ENCODE measurements at regions not wholly inside any gene's neighbourhood (a gene's known extent, or its start where the extent isn't known, plus 50 kb on each side); places are given as distances from the start of the nearest gene placed in this dataset.

DNA sequence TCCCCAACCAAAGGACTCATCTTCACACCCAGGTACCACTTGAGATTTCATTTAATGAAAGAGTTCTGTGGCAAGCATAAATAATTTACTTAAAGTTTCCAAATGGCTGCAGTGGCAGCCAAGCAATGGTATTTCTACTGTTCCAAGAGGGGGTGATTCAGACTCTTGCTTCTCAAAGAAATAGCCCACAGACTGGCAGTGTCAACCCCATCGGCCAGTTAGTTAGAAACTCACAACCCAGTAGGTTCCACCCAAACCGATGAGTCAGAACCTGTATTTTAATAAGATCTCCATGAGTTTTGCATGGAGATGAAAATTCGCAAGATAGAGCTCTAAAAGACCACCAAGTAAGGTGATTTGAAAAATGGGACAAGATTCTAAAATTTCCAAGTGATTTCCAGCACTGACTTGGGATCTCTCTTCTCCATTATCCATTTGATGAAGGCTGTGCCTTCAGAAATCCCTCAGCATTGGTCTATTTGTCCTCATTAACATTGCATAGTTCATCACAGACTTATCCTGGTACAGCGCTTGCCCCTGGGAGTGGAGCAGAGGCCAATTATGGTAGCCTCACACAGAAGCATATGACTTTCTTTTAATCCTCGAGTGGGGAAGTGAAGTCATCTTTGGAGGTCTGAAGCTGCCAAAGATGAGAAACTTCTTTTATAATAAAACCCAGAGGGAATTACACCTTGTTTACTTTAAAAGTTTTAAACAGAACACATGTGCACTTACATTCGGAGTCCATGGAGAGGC is 361.4 kb upstream of the ID2 start:
- TF ChIP-seq, protein P1, sequence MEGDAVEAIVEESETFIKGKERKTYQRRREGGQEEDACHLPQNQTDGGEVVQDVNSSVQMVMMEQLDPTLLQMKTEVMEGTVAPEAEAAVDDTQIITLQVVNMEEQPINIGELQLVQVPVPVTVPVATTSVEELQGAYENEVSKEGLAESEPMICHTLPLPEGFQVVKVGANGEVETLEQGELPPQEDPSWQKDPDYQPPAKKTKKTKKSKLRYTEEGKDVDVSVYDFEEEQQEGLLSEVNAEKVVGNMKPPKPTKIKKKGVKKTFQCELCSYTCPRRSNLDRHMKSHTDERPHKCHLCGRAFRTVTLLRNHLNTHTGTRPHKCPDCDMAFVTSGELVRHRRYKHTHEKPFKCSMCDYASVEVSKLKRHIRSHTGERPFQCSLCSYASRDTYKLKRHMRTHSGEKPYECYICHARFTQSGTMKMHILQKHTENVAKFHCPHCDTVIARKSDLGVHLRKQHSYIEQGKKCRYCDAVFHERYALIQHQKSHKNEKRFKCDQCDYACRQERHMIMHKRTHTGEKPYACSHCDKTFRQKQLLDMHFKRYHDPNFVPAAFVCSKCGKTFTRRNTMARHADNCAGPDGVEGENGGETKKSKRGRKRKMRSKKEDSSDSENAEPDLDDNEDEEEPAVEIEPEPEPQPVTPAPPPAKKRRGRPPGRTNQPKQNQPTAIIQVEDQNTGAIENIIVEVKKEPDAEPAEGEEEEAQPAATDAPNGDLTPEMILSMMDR (IDR thresholded peaks at IDR 0.05; ENCODE audit: low read length): no peak
- TF ChIP-seq EZH2 (optimal IDR thresholded peaks at IDR 0.05; ENCODE audit: low read depth, low read length) (no peak), EZH2phosphoT487 (IDR thresholded peaks at IDR 0.05; ENCODE audit: low read length) (no peak)
- Histone ChIP-seq H3K4me2 (ENCODE audit: low read depth, low read length) (no peak overlapping the region), H3K27me3 (replicated peaks; ENCODE audit: insufficient read depth, low read length) (no peaks in the 10 kb centered on the region), H4K20me1 (ENCODE audit: insufficient read depth, low read length) (no peaks in the 10 kb centered on the region), H3K79me2 (ENCODE audit: low read length) (no peaks in the 10 kb centered on the region), H3K4me3 (ENCODE audit: low read length) (no peak overlapping the region), H3K36me3 (replicated peaks; ENCODE audit: insufficient read depth, low read length) (no peaks in the 10 kb centered on the region), H3K9ac (ENCODE audit: low read length) (no peak overlapping the region), H3K27ac (ENCODE audit: low read length) (no peak overlapping the region), H3K4me1 (ENCODE audit: low read length) (no peaks in the 10 kb centered on the region), H3K9me2 (replicated peaks; ENCODE audit: insufficient read depth, low read length) (no peaks in the 10 kb centered on the region), H3F3A (ENCODE audit: insufficient read depth, low read length) (no peaks in the 10 kb centered on the region), H2AFZ (ENCODE audit: low read length) (no peak overlapping the region), H3K9me3 (replicated peaks; ENCODE audit: insufficient read depth, low read length) (no peaks in the 10 kb centered on the region; the same call in 1 of the 2 replicates)
- no peak for DNase-seq

DNA sequence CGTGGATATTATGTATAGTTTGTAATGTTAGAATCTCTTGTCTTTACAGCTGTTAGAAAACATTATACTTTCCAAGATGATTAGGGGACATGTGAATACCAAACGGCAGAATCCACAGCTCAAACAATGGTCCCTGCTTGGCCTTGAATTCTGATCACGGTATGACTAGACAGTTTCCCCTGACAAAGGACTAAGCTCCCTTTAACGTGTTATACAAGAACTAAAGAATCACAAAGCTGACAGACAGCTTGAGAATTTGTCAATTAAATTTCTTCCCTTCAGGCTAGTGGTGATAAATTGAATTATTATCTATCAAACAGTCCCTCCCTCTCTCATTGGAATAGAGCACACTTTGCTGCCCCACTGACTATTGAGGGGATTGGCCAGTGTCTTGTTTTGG is 359.2 kb upstream of the ID2 start:
- no peaks in the 10 kb centered on the region for H3K79me2 ChIP-seq (ENCODE audit: low read length)
- no peak overlapping the region for H3K27ac ChIP-seq (ENCODE audit: low read length)
- H3F3A ChIP-seq (ENCODE audit: insufficient read depth, low read length): no peaks in the 10 kb centered on the region
- no peaks in the 10 kb centered on the region for H3K27me3 ChIP-seq (replicated peaks; ENCODE audit: insufficient read depth, low read length)
- H3K9me3 ChIP-seq (replicated peaks; ENCODE audit: insufficient read depth, low read length): no peaks in the 10 kb centered on the region; the same call in 1 of the 2 replicates
- no peaks in the 10 kb centered on the region for H3K4me1 ChIP-seq (ENCODE audit: low read length)
- H3K4me2 ChIP-seq (ENCODE audit: low read depth, low read length): no peak overlapping the region
- H4K20me1 ChIP-seq (ENCODE audit: insufficient read depth, low read length): no peaks in the 10 kb centered on the region
- TF ChIP-seq, protein P1 (IDR thresholded peaks at IDR 0.05; ENCODE audit: low read length): no peak
- TF ChIP-seq EZH2phosphoT487 (IDR thresholded peaks at IDR 0.05; ENCODE audit: low read length) (no peak), EZH2 (optimal IDR thresholded peaks at IDR 0.05; ENCODE audit: low read depth, low read length) (no peak)
- no peak overlapping the region for H2AFZ ChIP-seq (ENCODE audit: low read length)
- no peak for DNase-seq
- no peaks in the 10 kb centered on the region for H3K36me3 ChIP-seq (replicated peaks; ENCODE audit: insufficient read depth, low read length)
- no peak overlapping the region for H3K4me3 ChIP-seq (ENCODE audit: low read length)
- no peaks in the 10 kb centered on the region for H3K9me2 ChIP-seq (replicated peaks; ENCODE audit: insufficient read depth, low read length)
- no peak overlapping the region for H3K9ac ChIP-seq (ENCODE audit: low read length)

DNA sequence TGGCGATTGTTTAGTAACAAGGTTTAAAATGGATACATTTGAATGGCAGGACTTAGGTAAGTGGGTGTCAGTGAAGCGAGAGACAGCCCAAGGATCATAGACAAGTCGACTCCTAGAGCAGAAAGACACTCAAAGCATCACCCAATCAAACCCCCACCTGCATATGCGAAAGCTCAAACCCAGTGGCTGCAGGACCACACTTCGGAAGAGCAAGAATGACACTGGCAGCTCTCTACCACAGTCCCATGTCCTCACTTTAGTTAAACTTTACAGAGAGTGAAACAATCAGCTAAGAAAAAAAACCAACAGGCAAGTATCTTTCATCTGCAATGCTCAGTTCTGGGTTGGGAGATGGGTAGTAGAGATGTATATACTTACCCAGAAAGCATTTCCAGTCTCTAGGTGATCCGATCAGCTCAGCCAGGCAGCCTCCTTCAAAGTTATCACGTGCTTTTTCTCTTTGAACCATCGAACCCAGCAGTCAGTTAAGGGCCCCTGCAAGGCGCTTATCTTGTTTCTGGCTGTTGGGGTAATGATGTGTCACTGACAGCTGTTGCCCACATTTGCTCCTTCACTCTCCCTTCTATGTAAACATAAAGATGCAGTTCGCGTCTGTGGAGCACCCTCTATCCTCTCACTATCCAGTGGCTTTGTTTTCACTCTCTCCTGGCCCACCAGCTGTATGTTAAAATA is 357.5 kb upstream of the ID2 start:
- no peaks in the 10 kb centered on the region for H3K36me3 ChIP-seq (replicated peaks; ENCODE audit: insufficient read depth, low read length)
- no peak overlapping the region for H3K27ac ChIP-seq (ENCODE audit: low read length)
- H4K20me1 ChIP-seq (ENCODE audit: insufficient read depth, low read length): no peaks in the 10 kb centered on the region
- H3K27me3 ChIP-seq (replicated peaks; ENCODE audit: insufficient read depth, low read length): no peaks in the 10 kb centered on the region
- H3K4me1 ChIP-seq (ENCODE audit: low read length): no peaks in the 10 kb centered on the region
- H3K9me3 ChIP-seq (replicated peaks; ENCODE audit: insufficient read depth, low read length): no peaks in the 10 kb centered on the region; the same call in 1 of the 2 replicates
- TF ChIP-seq, protein P1 (IDR thresholded peaks at IDR 0.05; ENCODE audit: low read length): no peak
- TF ChIP-seq EZH2phosphoT487 (IDR thresholded peaks at IDR 0.05; ENCODE audit: low read length) (no peak), EZH2 (optimal IDR thresholded peaks at IDR 0.05; ENCODE audit: low read depth, low read length) (no peak)
- H2AFZ ChIP-seq (ENCODE audit: low read length): no peak overlapping the region
- DNase-seq: no peak
- no peaks in the 10 kb centered on the region for H3K9me2 ChIP-seq (replicated peaks; ENCODE audit: insufficient read depth, low read length)
- no peaks in the 10 kb centered on the region for H3F3A ChIP-seq (ENCODE audit: insufficient read depth, low read length)
- H3K4me3 ChIP-seq (ENCODE audit: low read length): no peak overlapping the region
- H3K9ac ChIP-seq (ENCODE audit: low read length): no peak overlapping the region
- no peaks in the 10 kb centered on the region for H3K79me2 ChIP-seq (ENCODE audit: low read length)
- H3K4me2 ChIP-seq (ENCODE audit: low read depth, low read length): no peak overlapping the region
